Activated CD4-positive, alpha-beta T cell treated with anti-CD3 and anti-CD28 coated beads, Interleukin-2, Interleukin-6, amounts not matched to agents 100 ng/mL and 50 ng/mL, durations not matched to agents 16 hours and 8 hours (primary cell): ENCODE measurements at regions not wholly inside any gene's neighbourhood (a gene's known extent, or its start where the extent isn't known, plus 50 kb on each side); places are given as distances from the start of the nearest gene placed in this dataset.
"Not testable (repeated sequence)": the region's sequence is repeated elsewhere in the genome, so short reads cannot be mapped to it uniquely, and the experiment has no call there.

Source experiments
- DNase-seq: peaks from one replicate; pipeline ENCODE4 v3.0.0-alpha.2; 2020

GRCh38 chr3:157856078-157856939 is 249.9 kb downstream of the SHOX2 start:
- no peak for DNase-seq

- not testable (repeated sequence) for DNase-seq
Measured at GRCh38 chr3:157845839-157846238, 260.4 kb downstream of the SHOX2 start.

GRCh38 chr3:157844800-157845565 is 261.2 kb downstream of the SHOX2 start:
- no peak for DNase-seq

GRCh38 chr3:157844216-157844615 is 262.0 kb downstream of the SHOX2 start:
- DNase-seq = no peak

- no peak for DNase-seq
Measured at GRCh38 chr3:157841029-157841428, 265.2 kb downstream of the SHOX2 start.

- no peak for DNase-seq
Measured at GRCh38 chr3:157840564-157840963, 265.7 kb downstream of the SHOX2 start.

- no peak for DNase-seq
Measured at GRCh38 chr3:157838457-157838856, 267.8 kb downstream of the SHOX2 start.

GRCh38 chr3:157837336-157837735 is 268.9 kb downstream of the SHOX2 start:
- no peak for DNase-seq

GRCh38 chr3:157836022-157836421 is 270.2 kb downstream of the SHOX2 start:
- DNase-seq = no peak

- DNase-seq = no peak
Measured at GRCh38 chr3:157832588-157832987, 273.6 kb downstream of the SHOX2 start.

GRCh38 chr3:157830556-157831236 is 275.5 kb downstream of the SHOX2 start:
- DNase-seq = no peak

GRCh38 chr3:157829786-157830185 is 276.4 kb downstream of the SHOX2 start:
- DNase-seq = no peak

GRCh38 chr3:157824281-157824680 is 281.9 kb downstream of the SHOX2 start:
- DNase-seq = no peak

GRCh38 chr3:157823050-157823449 is 283.2 kb downstream of the SHOX2 start:
- no peak for DNase-seq

GRCh38 chr3:157820157-157820517 is 286.1 kb downstream of the SHOX2 start:
- DNase-seq = no peak

- no peak for DNase-seq
Measured at GRCh38 chr3:157819270-157820156, 286.7 kb downstream of the SHOX2 start.

GRCh38 chr3:157816896-157817295 is 289.3 kb downstream of the SHOX2 start:
- no peak for DNase-seq

GRCh38 chr3:157816296-157816695 is 289.9 kb downstream of the SHOX2 start:
- no peak for DNase-seq

- DNase-seq = no peak
Measured at GRCh38 chr3:157815739-157816138, 290.5 kb downstream of the SHOX2 start.

GRCh38 chr3:157810924-157811718 is 295.1 kb downstream of the SHOX2 start:
- no peak for DNase-seq

GRCh38 chr3:157807280-157807679 is 298.9 kb downstream of the SHOX2 start:
- no peak for DNase-seq

- DNase-seq = no peak
Measured at GRCh38 chr3:157805538-157805937, 300.7 kb downstream of the SHOX2 start.
